HG03575 (cell line): ENCODE measurements at regions not wholly inside any gene's neighbourhood (a gene's known extent, or its start where the extent isn't known, plus 50 kb on each side); places are given as distances from the start of the nearest gene placed in this dataset.
"Not testable (repeated sequence)": the region's sequence is repeated elsewhere in the genome, so short reads cannot be mapped to it uniquely, and the experiment has no call there.

Experiments
- ATAC-seq: cut with Tn5 transposase; IDR thresholded peaks from one replicate; pipeline ENCODE4 v1.9.1; 2021; ENCODE audit not compliant: unreplicated experiment, insufficient number of reproducible peaks, low FRiP score; ENCODE audit errors: extremely low read depth

- no peak for ATAC-seq
Measured at GRCh38 chr5:12745537-12745936, 841.3 kb upstream of the CTNND2 start.

DNA sequence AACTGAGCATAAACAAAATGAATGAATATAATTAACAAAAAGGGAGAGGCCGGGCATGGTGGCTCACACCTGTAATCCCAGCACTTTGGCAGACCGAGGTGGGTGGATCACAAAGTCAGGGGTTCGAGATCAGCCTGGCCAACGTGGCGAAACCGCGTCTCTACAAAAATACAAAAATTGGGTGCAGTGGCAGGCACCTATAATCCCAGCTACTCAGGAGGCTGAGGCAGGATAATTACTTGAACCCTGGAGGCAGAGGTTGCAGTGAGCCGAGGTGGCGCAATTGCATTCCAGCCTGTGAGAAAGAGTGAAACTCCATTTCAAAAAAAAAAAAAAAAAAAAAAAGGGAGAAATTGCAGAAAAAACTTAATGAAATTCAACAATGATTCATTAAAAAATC is 839.3 kb upstream of the CTNND2 start:
- ATAC-seq = no peak

GRCh38 chr5:12730354-12730753 is 826.1 kb upstream of the CTNND2 start:
- no peak for ATAC-seq

- no peak for ATAC-seq
Measured at GRCh38 chr5:12716664-12717063, 812.4 kb upstream of the CTNND2 start.

DNA sequence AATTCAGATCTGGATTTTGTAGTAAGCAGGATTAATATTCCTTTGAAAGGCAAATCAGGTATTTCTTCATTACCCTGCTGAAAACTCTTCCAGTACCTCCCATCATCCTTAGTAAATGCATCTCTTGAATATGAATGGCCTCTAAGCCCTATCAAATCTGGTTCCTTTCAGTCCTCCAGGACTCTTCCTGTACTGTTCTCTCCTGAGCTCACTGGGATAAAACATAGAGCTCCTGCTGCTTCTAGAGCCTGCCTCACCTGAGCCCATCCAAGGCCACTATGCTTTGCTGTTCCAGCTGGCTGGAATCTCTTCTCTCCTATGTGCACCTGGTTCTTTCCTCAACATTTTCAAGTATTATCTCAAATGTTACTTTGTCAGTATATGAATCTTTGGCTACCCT is 803.3 kb upstream of the CTNND2 start:
- no peak for ATAC-seq

- ATAC-seq = no peak
Measured at GRCh38 chr5:12704955-12705354, 800.7 kb upstream of the CTNND2 start.

- no peak for ATAC-seq
Measured at GRCh38 chr5:12703254-12703653, 799.0 kb upstream of the CTNND2 start.

DNA sequence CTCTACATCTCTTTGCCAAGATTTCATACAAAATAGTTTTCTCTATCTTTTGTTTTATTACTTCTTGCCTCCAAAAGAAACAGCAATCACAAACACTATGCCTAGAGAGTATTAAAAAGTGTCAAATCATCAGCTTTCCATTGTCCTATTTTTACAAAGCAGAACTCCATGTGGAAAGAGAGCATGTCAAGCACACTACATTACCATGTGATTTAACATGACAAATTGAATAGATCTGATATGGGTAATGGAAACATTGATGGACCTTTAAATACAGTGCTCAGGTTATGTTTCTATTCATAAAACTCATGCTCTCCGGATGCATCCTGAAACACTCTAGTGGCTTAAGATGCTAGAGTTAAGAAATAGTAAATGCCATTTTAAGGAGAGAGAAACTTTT is 791.4 kb upstream of the CTNND2 start:
- ATAC-seq = no peak

DNA sequence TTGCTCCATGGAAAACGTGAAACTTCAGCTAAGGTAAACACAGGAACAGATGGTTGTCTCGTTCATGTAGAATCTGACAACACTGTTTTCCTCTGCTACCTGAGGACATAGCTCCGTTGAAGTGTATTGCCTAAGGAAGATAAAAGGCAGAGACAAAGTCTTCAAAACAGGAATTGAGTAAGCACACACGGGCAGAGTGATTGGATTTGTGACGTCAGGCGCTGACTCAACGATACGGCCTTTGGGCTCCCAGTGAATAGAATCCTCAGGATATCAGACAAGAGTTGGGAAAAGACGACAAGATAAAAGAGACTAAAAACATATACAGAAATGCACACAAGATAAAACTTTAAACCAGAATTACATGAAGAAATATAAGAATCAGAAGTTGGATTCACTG is 787.1 kb upstream of the CTNND2 start:
- ATAC-seq = no peak

DNA sequence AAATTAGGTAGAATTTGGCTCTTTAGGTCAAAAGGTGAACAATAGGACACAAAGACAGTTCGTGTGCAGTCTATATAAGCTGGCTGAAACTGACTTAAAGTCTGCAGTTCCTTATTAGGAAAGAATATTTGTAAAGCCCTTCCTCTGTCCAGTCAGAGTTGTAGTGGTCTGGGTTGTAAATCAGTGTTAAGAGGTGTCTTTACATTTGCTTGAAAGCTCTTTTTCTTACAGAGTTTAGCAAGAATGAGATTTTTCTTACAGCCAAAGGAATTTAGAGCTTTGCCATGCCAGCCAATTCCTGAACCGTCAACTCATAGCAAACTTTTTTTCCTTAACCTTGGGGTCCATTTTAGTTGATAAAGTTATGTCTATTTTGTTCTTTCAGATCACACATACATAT is 786.1 kb upstream of the CTNND2 start:
- ATAC-seq = no peak

DNA sequence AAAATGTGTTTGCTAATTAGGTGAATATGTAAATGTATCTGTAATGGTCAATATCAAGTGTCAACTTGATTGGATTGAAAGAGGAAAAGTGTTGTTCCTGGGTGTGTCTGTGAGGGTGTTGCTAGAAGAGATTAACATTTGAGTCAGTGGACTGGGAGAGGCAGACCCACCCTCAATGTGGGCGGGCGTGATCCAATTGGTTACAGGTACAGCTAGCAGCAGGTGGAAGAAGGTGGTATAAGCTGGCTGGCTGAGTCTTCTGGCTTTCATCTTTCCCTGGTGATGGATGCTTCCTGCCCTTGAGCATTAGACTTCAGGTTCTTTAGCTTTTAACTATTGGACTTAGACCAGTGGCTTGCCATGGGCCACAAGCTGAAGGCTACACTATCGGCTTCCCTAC is 779.0 kb upstream of the CTNND2 start:
- ATAC-seq = no peak

GRCh38 chr5:12679731-12680130 is 775.5 kb upstream of the CTNND2 start:
- ATAC-seq = no peak

GRCh38 chr5:12675959-12676358 is 771.7 kb upstream of the CTNND2 start:
- no peak for ATAC-seq

GRCh38 chr5:12672141-12672540 is 767.9 kb upstream of the CTNND2 start:
- no peak for ATAC-seq

DNA sequence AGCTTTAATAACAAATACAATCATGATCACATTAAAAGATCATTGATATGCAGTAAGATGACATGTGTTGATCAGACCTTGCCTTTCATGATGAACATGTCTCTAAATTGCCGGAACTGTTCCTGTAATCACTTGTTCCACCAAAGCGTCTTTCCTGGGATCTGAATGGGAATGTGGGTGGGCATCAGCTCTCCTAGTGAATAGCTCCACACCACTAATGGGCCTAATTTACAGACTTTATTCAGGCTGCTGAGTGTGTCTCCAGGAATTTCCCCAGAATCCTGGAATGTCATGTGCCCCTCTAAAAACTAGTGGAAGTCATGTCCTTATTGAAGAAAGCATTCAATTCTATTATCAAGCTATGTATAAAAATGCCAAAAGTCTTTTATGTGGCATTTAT is 765.1 kb upstream of the CTNND2 start:
- no peak for ATAC-seq

- no peak for ATAC-seq
Measured at GRCh38 chr5:12668564-12668963, 764.3 kb upstream of the CTNND2 start.

DNA sequence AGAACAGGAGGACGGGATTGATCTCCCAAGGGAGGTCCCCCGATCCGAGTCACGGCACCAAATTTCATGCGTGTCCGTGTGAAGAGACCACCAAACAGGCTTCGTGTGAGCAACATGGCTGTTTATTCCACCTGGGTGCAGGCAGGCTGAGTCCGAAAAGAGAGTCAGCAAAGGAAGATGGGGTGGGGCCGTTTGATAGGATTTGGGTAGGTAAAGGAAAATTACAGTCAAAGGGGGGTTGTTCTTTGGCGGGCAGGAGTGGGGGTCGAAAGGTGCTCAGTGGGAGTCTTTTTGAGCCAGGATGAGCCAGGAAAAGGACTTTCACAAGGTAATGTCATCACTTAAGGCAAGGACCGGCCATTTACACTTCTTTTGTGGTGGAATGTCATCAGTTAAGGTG is 763.6 kb upstream of the CTNND2 start:
- ATAC-seq = not testable (repeated sequence)

- not testable (repeated sequence) for ATAC-seq
Measured at GRCh38 chr5:12665772-12666171, 761.5 kb upstream of the CTNND2 start.

DNA sequence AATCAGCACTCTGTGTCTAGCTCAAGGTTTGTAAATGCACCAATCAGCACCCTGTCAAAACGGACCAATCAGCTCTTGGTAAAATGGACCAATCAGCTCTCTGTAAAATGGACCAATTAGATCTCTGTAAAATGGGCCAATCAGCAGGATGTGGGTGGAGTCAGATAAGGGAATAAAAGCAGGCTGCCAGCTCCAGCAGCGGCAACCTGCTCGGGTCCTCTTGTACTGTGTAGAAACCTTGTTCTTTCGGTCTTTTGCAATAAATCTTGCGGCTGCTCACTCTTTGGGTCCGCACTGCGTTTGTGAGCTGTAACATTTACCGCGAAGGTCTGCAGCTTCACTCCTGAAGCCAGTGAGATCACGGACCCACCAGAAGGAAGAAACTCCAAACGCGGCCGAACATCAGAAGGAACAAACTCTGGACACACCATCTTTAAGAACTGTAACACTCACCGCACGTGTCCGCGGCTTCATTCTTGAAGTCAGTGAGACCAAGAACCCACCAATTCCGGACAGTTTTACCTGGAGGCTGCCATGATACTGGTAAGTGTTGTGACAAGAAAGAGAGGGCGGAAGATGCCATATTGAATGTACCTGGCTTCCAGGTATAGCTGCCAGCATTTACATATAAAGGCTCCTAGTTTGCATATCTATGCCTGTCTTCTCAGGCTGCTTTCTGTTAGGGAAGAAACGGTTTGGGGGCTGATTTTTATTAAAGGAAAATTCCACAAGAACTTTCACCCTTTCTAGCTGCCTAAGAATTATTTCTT is 758.5 kb upstream of the CTNND2 start:
- ATAC-seq = no peak

DNA sequence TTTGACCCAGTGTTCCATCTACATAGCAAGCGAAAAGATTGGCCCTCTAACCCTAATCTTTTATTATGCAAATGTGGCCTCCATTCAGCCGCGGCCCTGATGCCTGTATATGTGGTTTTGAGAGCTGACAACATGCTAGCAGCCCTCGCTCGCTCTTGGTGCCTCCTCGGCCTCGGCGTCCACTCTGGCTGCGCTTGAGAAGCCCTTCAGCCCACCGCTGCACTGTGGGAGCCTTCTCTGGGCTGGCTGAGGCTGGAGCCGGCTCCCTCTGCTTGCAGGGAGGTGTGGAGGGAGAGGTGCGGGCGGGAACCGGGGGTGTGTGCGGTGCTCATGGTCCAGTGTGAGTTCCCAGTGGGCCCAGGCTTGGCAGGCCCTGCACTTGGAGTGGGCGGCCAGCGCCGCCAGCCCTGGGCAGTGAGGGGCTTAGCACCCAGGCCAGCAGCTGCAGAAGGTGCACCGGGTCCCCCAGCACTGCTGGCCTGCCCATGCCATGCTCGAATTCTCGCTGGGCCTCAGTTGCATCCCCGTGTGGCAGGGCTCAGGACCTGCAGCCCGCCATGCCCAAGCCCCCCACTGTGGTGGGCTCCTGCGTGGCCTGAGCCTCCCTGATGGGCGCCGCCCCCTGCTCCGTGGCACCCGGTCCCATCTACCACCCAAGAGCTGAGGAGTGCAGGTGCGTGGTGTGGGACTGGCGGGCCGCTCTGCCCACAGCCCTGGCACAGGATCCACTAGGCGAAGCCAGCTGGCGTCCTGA is 757.5 kb upstream of the CTNND2 start:
- ATAC-seq = no peak
